Stimulated activated CD4-positive, alpha-beta T cell treated with anti-CD3 and anti-CD28 coated beads, Interleukin-4, amount 100 ng/mL, for 48 hours (primary cell): ENCODE measurements at regions not wholly inside any gene's neighbourhood (a gene's known extent, or its start where the extent isn't known, plus 50 kb on each side); places are given as distances from the start of the nearest gene placed in this dataset.

Experiments used
- DNase-seq, 2 donors: peaks; one replicate each; pipeline ENCODE4 v3.0.0-alpha.2; 2020; ENCODE audit warnings: low read depth in 2 of 2

GRCh38 chr13:57784633-57785032 is 153.1 kb downstream of the PCDH17 start:
- no peak for DNase-seq

- DNase-seq: no peak
These were observed 155.7 kb downstream of the PCDH17 start for GRCh38 chr13:57787058-57787791.

GRCh38 chr13:57799624-57800023 is 168.1 kb downstream of the PCDH17 start:
- DNase-seq: no peak

GRCh38 chr13:57813651-57814050 is 182.1 kb downstream of the PCDH17 start:
- no peak for DNase-seq

GRCh38 chr13:57815600-57815999 is 184.1 kb downstream of the PCDH17 start:
- DNase-seq: no peak

- DNase-seq: no peak
These were observed 189.4 kb downstream of the PCDH17 start for GRCh38 chr13:57820924-57821323.

- no peak for DNase-seq
These were observed 192.2 kb downstream of the PCDH17 start for GRCh38 chr13:57823704-57824103.

GRCh38 chr13:57824121-57824520 is 192.6 kb downstream of the PCDH17 start:
- no peak for DNase-seq

GRCh38 chr13:57825066-57825465 is 193.5 kb downstream of the PCDH17 start:
- no peak for DNase-seq

GRCh38 chr13:57829496-57829895 is 198.0 kb downstream of the PCDH17 start:
- DNase-seq: no peak

GRCh38 chr13:57832187-57832586 is 200.6 kb downstream of the PCDH17 start:
- DNase-seq: no peak

- DNase-seq: no peak
These were observed 206.3 kb downstream of the PCDH17 start for GRCh38 chr13:57837801-57838200.

- DNase-seq: no peak
These were observed 212.0 kb downstream of the PCDH17 start for GRCh38 chr13:57843521-57843920.

GRCh38 chr13:57846600-57847173 is 215.1 kb downstream of the PCDH17 start:
- DNase-seq: no peak

GRCh38 chr13:57857945-57858344 is 226.4 kb downstream of the PCDH17 start:
- no peak for DNase-seq

GRCh38 chr13:57858376-57858775 is 226.8 kb downstream of the PCDH17 start:
- DNase-seq: no peak

- no peak for DNase-seq
These were observed 231.3 kb downstream of the PCDH17 start for GRCh38 chr13:57862879-57863278.

GRCh38 chr13:57865600-57866294 is 234.2 kb downstream of the PCDH17 start:
- no peak for DNase-seq

GRCh38 chr13:57874530-57874929 is 243.0 kb downstream of the PCDH17 start:
- no peak for DNase-seq

GRCh38 chr13:57877601-57878000 is 246.1 kb downstream of the PCDH17 start:
- DNase-seq: no peak

- no peak for DNase-seq
These were observed 246.7 kb downstream of the PCDH17 start for GRCh38 chr13:57878291-57878690.

GRCh38 chr13:57897225-57897624 is 265.7 kb downstream of the PCDH17 start:
- no peak for DNase-seq

GRCh38 chr13:57899096-57899495 is 267.6 kb downstream of the PCDH17 start:
- DNase-seq: no peak
